Heart left ventricle (tissue), 16 donors: ENCODE measurements at regions not wholly inside any gene's neighbourhood (a gene's known extent, or its start where the extent isn't known, plus 50 kb on each side); places are given as distances from the start of the nearest gene placed in this dataset.

Experiments used
- ATAC-seq, 4 donors: fragments of 200-7000 bp; cut with Tn5 transposase; one replicate each; pipeline ENCODE4 v1.9.1; 2020 to 2022; ENCODE audit warnings: moderate library complexity in 4 of 4, mild to moderate bottlenecking in 3 of 4, moderate number of reproducible peaks in 1 of 4
- DNase-seq, 5 donors: peaks; one replicate each; pipeline ENCODE4 v3.0.0-alpha.2; 2020
- H3K27ac ChIP-seq, 12 donors: fragments of 200-600 bp; sonication (generic) in 4 of 12; one replicate each; pipeline versions ENCODE4 v1.5.0 to v1.8.0; 2016 to 2022; ENCODE audit warnings: mild to moderate bottlenecking in 2 of 12
- H3K27me3 ChIP-seq, 9 donors: fragments of 200-600 bp; sonication (generic) in 2 of 9; one replicate each; pipeline versions ENCODE4 v1.5.1 to v1.8.0; 2016 to 2022; ENCODE audit warnings: mild to moderate bottlenecking in 3 of 9
- H3K36me3 ChIP-seq, 9 donors: fragments of 200-600 bp; sonication (generic) in 2 of 9; one replicate each; pipeline versions ENCODE4 v1.5.0 to v1.8.0; 2018 to 2022; ENCODE audit warnings: mild to moderate bottlenecking in 2 of 9
- H3K4me1 ChIP-seq, 12 donors: fragments of 200-600 bp; sonication (generic) in 4 of 12; one replicate each; pipeline versions ENCODE4 v1.5.0 to v1.8.0; 2016 to 2022; ENCODE audit warnings: mild to moderate bottlenecking in 3 of 12
- H3K4me3 ChIP-seq, 12 donors: fragments of 200-600 bp; sonication (generic) in 4 of 12; one replicate each; pipeline versions ENCODE4 v1.5.0 to v1.8.0; 2017 to 2022; ENCODE audit warnings: mild to moderate bottlenecking in 9 of 12, moderate library complexity in 4 of 12
- H3K9me3 ChIP-seq, 12 donors: fragments of 200-600 bp; sonication (generic) in 4 of 12; one replicate each; pipeline versions ENCODE4 v1.5.0 to v1.8.0; 2016 to 2022; ENCODE audit warnings: mild to moderate bottlenecking in 1 of 12
- CTCF ChIP-seq, 12 donors: fragments of 200-600 bp; sonication (generic) in 4 of 12; IDR thresholded peaks; one replicate each; pipeline versions ENCODE4 v1.5.0 to v1.8.0; 2018 to 2022; ENCODE audit warnings: antibody characterized with exemption in 12 of 12, mild to moderate bottlenecking in 5 of 12
- POLR2A ChIP-seq, 2 donors: fragments of 450-650 bp; IDR thresholded peaks; one replicate each; pipeline ENCODE4 v1.6.1; 2017; ENCODE audit warnings: antibody characterized with exemption in 2 of 2, mild to moderate bottlenecking in 2 of 2, moderate library complexity in 2 of 2
- WGBS, 4 donors: extraction: QIAGEN DNeasy Blood & Tissue Kit in 2 of 4; methylation state at CpG; one replicate each; pipeline versions ENCODE4 v1.1.5 to v1.1.7; 2013 to 2018; 5-methylcytosine and 5-hydroxymethylcytosine counted together
- intact Hi-C, 10 donors: fragments of 100-400 bp; cut with DNase I; formaldehyde crosslinking; loops; one replicate each; pipeline versions ENCODE4 v1.11.1 to v1.14.2; 2022
- donor health status: ischemic (EF 13 %, LVEDD 7.1; RV severe dilation, severe dysfunction).
- donor health status: healthy with polysubstance abuse.
- donor health status: DM: no; HTN: yes; CAD: no.
- donor health status: DM: no; HTN: no; CAD: no.
- donor health status: ischemic (EF 25% LVEDD 6.9; RV normal size, moderate dysfunction).
- donor health status: ischemic (EF 25% LVEDD 5.7; RV mildly dilated, moderate dysfunction).
- donor health status: healthy.
- donor health status: DM: yes; HTN: yes; CAD: no.
- donor health status: ischemic (EF 35%, LVEDD 5.7; RV mildly dilated, moderate dysfunction).
- donor health status: nonischemic (EF 11% LVEDD 7.7; RV severe dilation, severe dysfunction).
- donor health status: DM: yes; HTN: yes; CAD: no.
- donor health status: PGD.
- donor health status: ischemic (EF 29% LVEDD 5.4; RV normal size, mild dysfunction).
- donor health status: nonischemic (EF 23%, LVEDD 6.1; RV moderate dilation, normal function).

- Histone ChIP-seq H3K36me3 (no peaks in the 10 kb centered on the region), H3K4me3 (no peak overlapping the region), H3K9me3 (peaks cover 0 to 17% (median 0%) of the 10 kb centered on the region in 12 donors), H3K27me3 (no peaks in the 10 kb centered on the region), H3K4me1 (no peaks in the 10 kb centered on the region), H3K27ac (no peak overlapping the region)
- no peak for ATAC-seq
- DNase-seq, result no peak
- TF ChIP-seq POLR2A (IDR thresholded peaks at IDR 0.05) (no peak), CTCF (IDR thresholded peaks at IDR 0.05) (no peak)
- intact Hi-C loops, result no loop called here
- WGBS, 4 donors, result 73 to 76% (median 75%) methylated on average over 4 of the region's 4 CpGs
These were observed 397.0 kb upstream of the KHDRBS2 start for GRCh38 chr6:62683063-62683462.

- DNase-seq, result no peak
- WGBS, 4 donors, result 20 to 39% (median 27%) methylated on average over 1 of the region's 1 CpG
- Histone ChIP-seq H3K9me3 (peaks cover 0 to 27% (median 2%) of the 10 kb centered on the region in 12 donors), H3K4me1 (no peaks in the 10 kb centered on the region), H3K27ac (no peak overlapping the region), H3K4me3 (no peak overlapping the region), H3K27me3 (no peaks in the 10 kb centered on the region), H3K36me3 (no peaks in the 10 kb centered on the region)
- TF ChIP-seq POLR2A (IDR thresholded peaks at IDR 0.05) (no peak), CTCF (IDR thresholded peaks at IDR 0.05) (no peak)
- no peak for ATAC-seq
- intact Hi-C loops, result no loop called here
These were observed 395.1 kb upstream of the KHDRBS2 start for GRCh38 chr6:62681108-62681507.

GRCh38 chr6:62672989-62673388 is 387.0 kb upstream of the KHDRBS2 start:
- Histone ChIP-seq H3K36me3 (no peaks in the 10 kb centered on the region), H3K4me3 (no peak overlapping the region), H3K27ac (no peak overlapping the region), H3K4me1 (no peaks in the 10 kb centered on the region), H3K27me3 (no peaks in the 10 kb centered on the region), H3K9me3 (peaks cover 0 to 20% (median 0%) of the 10 kb centered on the region in 12 donors)
- no peak for ATAC-seq
- TF ChIP-seq CTCF (IDR thresholded peaks at IDR 0.05), result no peak
- no peak for TF ChIP-seq POLR2A (IDR thresholded peaks at IDR 0.05)
- no peak for DNase-seq
- intact Hi-C loops, result no loop called here

DNA sequence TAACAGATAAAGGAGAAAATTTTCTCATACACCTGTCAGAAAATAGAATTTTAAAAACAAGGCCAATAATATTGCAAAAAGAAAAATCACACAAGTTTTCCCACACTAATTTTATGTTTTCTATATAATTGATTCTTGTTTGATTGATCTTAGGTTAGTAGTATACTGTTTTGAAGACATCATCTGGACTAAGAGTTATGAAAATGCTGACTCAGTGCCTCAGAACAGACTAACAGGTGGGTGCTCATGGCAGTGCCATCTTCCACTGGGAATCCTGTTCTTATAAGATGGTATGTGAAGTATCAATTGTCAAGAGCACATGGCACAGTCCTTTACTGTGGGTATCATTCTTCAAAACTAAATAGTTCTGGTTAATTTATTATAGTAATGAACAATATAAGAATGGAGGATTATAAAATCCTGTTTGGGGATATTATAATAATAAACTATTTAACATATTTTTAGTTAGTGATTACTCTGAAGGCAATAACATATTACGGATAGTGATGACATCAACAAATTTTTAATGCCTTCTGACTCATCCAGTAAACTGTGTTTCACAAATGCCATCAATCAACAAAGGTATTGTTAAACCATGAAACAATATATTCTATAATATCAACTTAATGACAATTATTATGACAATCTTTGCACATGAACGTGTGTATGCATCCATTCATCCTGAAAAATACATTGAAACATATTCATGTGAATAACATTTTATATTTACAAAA is 384.6 kb upstream of the KHDRBS2 start:
- H3K9me3 ChIP-seq, result peaks cover 0 to 5% (median 0%) of the 10 kb centered on the region in 12 donors
- intact Hi-C loops, result no loop called here
- no peak for DNase-seq
- no peaks in the 10 kb centered on the region for H3K36me3 ChIP-seq
- no peaks in the 10 kb centered on the region for H3K27me3 ChIP-seq
- 65 to 68% (median 66%) methylated on average over 2 of the region's 2 CpGs for WGBS, 4 donors
- H3K27ac ChIP-seq, result no peak overlapping the region
- no peak for ATAC-seq
- no peaks in the 10 kb centered on the region for H3K4me1 ChIP-seq
- no peak overlapping the region for H3K4me3 ChIP-seq
- no peak for TF ChIP-seq CTCF (IDR thresholded peaks at IDR 0.05)
- no peak for TF ChIP-seq POLR2A (IDR thresholded peaks at IDR 0.05)
